Large intestine (tissue), 3 donors: ENCODE measurements at regions not wholly inside any gene's neighbourhood (a gene's known extent, or its start where the extent isn't known, plus 50 kb on each side); places are given as distances from the start of the nearest gene placed in this dataset.
"Not testable (repeated sequence)": the region's sequence is repeated elsewhere in the genome, so short reads cannot be mapped to it uniquely, and the experiment has no call there.

Experiments
- DNase-seq, 2 donors: peaks; one replicate each; pipeline versions ENCODE4 v3.0.0 to v3.0.0-alpha.2; 2013
- H3K27ac ChIP-seq: one replicate; pipeline ENCODE4 v1.5.1; 2013; ENCODE audit warnings: low read length
- H3K27me3 ChIP-seq: 2 replicates; pipeline ENCODE4 v1.6.1; 2013; ENCODE audit warnings: low read length; ENCODE audit not compliant: control insufficient read depth, insufficient read depth
- H3K36me3 ChIP-seq: 2 replicates; pipeline ENCODE4 v1.6.1; 2013; ENCODE audit warnings: low read length; ENCODE audit not compliant: control insufficient read depth, insufficient read depth
- H3K4me1 ChIP-seq: one replicate; pipeline ENCODE4 v1.6.1; 2013; ENCODE audit warnings: low read length; ENCODE audit not compliant: control insufficient read depth, insufficient read depth
- H3K4me3 ChIP-seq: one replicate; pipeline ENCODE4 v1.5.1; 2013; ENCODE audit warnings: low read length
- H3K9me3 ChIP-seq: one replicate; pipeline ENCODE4 v1.6.1; 2013; ENCODE audit warnings: mild to moderate bottlenecking, low read depth, low read length, moderate library complexity; ENCODE audit not compliant: control insufficient read depth
- WGBS: methylation state at CpG from one replicate; pipeline ENCODE4 v1.1.5; 2013; ENCODE audit warnings: low lambda C conversion rate; ENCODE audit not compliant: insufficient coverage; 5-methylcytosine and 5-hydroxymethylcytosine counted together

GRCh38 chr10:8853048-8853447 lies 798.6 kb downstream of the GATA3 start:
- no peaks in the 10 kb centered on the region for H3K27me3 ChIP-seq
- no peak for DNase-seq
- H3K9me3 ChIP-seq: no peaks in the 10 kb centered on the region
- WGBS: 33% methylated on average over 1 of the region's 7 CpGs
- no peak overlapping the region for H3K4me3 ChIP-seq
- no peak overlapping the region for H3K27ac ChIP-seq
- H3K36me3 ChIP-seq: no peaks in the 10 kb centered on the region
- H3K4me1 ChIP-seq: no peaks in the 10 kb centered on the region

- WGBS: no CpG with 5 or more reads among the region's 29 CpGs
- H3K27me3 ChIP-seq, H3K27ac ChIP-seq, H3K36me3 ChIP-seq, H3K4me3 ChIP-seq, H3K4me1 ChIP-seq, H3K9me3 ChIP-seq, DNase-seq: not testable (repeated sequence)
Observed at GRCh38 chr10:8868924-8869323, 814.4 kb downstream of the GATA3 start.

- Histone ChIP-seq H3K27me3 (no peaks in the 10 kb centered on the region), H3K4me3 (no peak overlapping the region), H3K4me1 (no peaks in the 10 kb centered on the region), H3K9me3 (peaks cover under 1% of the 10 kb centered on the region), H3K27ac (no peak overlapping the region), H3K36me3 (no peaks in the 10 kb centered on the region)
- WGBS: 60% methylated on average over 1 of the region's 3 CpGs
- no peak for DNase-seq
Observed at GRCh38 chr10:8873310-8873709, 818.8 kb downstream of the GATA3 start.

- H3K4me3 ChIP-seq: no peak overlapping the region
- no peaks in the 10 kb centered on the region for H3K9me3 ChIP-seq
- no peak for DNase-seq
- no peak overlapping the region for H3K27ac ChIP-seq
- H3K27me3 ChIP-seq: no peaks in the 10 kb centered on the region
- H3K36me3 ChIP-seq: no peaks in the 10 kb centered on the region
- no CpG with 5 or more reads among the region's 2 CpGs for WGBS
- no peaks in the 10 kb centered on the region for H3K4me1 ChIP-seq
Observed at GRCh38 chr10:8874268-8874667, 819.8 kb downstream of the GATA3 start.

- WGBS: 60% methylated on average over 1 of the region's 3 CpGs
- no peaks in the 10 kb centered on the region for H3K27me3 ChIP-seq
- no peak overlapping the region for H3K27ac ChIP-seq
- H3K4me1 ChIP-seq: no peaks in the 10 kb centered on the region
- H3K4me3 ChIP-seq: no peak overlapping the region
- H3K36me3 ChIP-seq: no peaks in the 10 kb centered on the region
- DNase-seq: no peak
- no peaks in the 10 kb centered on the region for H3K9me3 ChIP-seq
Observed at GRCh38 chr10:8874972-8875371, 820.5 kb downstream of the GATA3 start.

- H3K27me3 ChIP-seq: no peaks in the 10 kb centered on the region
- no peaks in the 10 kb centered on the region for H3K4me1 ChIP-seq
- H3K4me3 ChIP-seq: no peak overlapping the region
- H3K27ac ChIP-seq: no peak overlapping the region
- H3K36me3 ChIP-seq: no peaks in the 10 kb centered on the region
- no peak for DNase-seq
- WGBS: no CpG with 5 or more reads among the region's 1 CpG
- no peaks in the 10 kb centered on the region for H3K9me3 ChIP-seq
Observed at GRCh38 chr10:8876171-8876570, 821.7 kb downstream of the GATA3 start.

GRCh38 chr10:8889538-8889937 lies 835.0 kb downstream of the GATA3 start:
- no peaks in the 10 kb centered on the region for H3K9me3 ChIP-seq
- 100% methylated on average over 1 of the region's 2 CpGs for WGBS
- H3K4me3 ChIP-seq: no peak overlapping the region
- no peaks in the 10 kb centered on the region for H3K4me1 ChIP-seq
- no peaks in the 10 kb centered on the region for H3K27me3 ChIP-seq
- no peak for DNase-seq
- no peaks in the 10 kb centered on the region for H3K36me3 ChIP-seq
- H3K27ac ChIP-seq: no peak overlapping the region

- Histone ChIP-seq H3K27ac (no peak overlapping the region), H3K9me3 (no peaks in the 10 kb centered on the region), H3K27me3 (no peaks in the 10 kb centered on the region), H3K4me3 (no peak overlapping the region), H3K4me1 (no peaks in the 10 kb centered on the region), H3K36me3 (no peaks in the 10 kb centered on the region)
- 71% methylated on average over 2 of the region's 3 CpGs for WGBS
- no peak for DNase-seq
Observed at GRCh38 chr10:8893102-8893501, 838.6 kb downstream of the GATA3 start.

GRCh38 chr10:8894148-8894547 lies 839.7 kb downstream of the GATA3 start:
- H3K27ac ChIP-seq: no peak overlapping the region
- no peaks in the 10 kb centered on the region for H3K4me1 ChIP-seq
- H3K4me3 ChIP-seq: no peak overlapping the region
- DNase-seq: no peak
- no peaks in the 10 kb centered on the region for H3K27me3 ChIP-seq
- no peaks in the 10 kb centered on the region for H3K9me3 ChIP-seq
- H3K36me3 ChIP-seq: no peaks in the 10 kb centered on the region
- 80% methylated on average over 2 of the region's 4 CpGs for WGBS

GRCh38 chr10:8897769-8898168 lies 843.3 kb downstream of the GATA3 start:
- no peak for DNase-seq
- WGBS: 72% methylated on average over 3 of the region's 5 CpGs
- Histone ChIP-seq H3K27me3 (no peaks in the 10 kb centered on the region), H3K36me3 (no peaks in the 10 kb centered on the region), H3K4me3 (no peak overlapping the region), H3K9me3 (no peaks in the 10 kb centered on the region), H3K27ac (no peak overlapping the region), H3K4me1 (no peaks in the 10 kb centered on the region)

- no peaks in the 10 kb centered on the region for H3K4me1 ChIP-seq
- H3K4me3 ChIP-seq: no peak overlapping the region
- H3K27me3 ChIP-seq: no peaks in the 10 kb centered on the region
- WGBS: no CpG with 5 or more reads among the region's 2 CpGs
- H3K36me3 ChIP-seq: no peaks in the 10 kb centered on the region
- no peak for DNase-seq
- H3K9me3 ChIP-seq: no peaks in the 10 kb centered on the region
- no peak overlapping the region for H3K27ac ChIP-seq
Observed at GRCh38 chr10:8898745-8899330, 844.4 kb downstream of the GATA3 start.
